ENCODE measurements at regions not wholly inside any gene's neighbourhood (a gene's known extent, or its start where the extent isn't known, plus 50 kb on each side); places are given as distances from the start of the nearest gene placed in this dataset.

DNA sequence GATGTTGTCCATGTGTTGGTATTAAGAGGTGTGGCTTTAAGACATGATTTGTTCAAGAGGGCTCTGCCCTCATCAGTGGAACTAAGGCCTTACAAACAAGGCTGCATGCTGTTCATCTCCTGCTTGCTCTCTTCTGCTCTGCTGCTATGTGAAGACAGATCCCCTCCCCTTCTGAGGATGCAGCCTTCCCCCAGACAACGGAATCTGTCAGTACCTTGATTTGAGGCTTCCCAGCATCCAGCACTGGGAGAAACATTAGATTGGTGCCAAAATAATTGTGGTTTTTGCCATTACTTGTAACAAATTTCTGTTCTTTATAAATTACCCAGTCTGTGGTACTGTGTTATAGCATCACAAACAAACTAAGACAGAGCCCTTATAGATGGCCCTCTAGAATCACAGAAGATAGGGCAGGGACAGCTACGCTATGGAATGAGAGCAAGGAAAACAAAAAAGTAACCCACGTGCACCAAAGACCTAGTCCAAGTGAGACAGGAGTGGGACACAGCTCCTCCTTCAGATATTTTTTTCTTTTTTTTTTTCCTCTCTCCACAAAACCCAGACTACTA is 151.5 kb upstream of the RXFP2 start:
- TF ChIP-seq TAF1 (IDR thresholded peaks at IDR 0.05; ENCODE audit: low read depth, low read length), result no peak
- TF ChIP-seq POLR2A (IDR thresholded peaks at IDR 0.05; ENCODE audit: low read depth, low read length), result no peak
- no peak for TF ChIP-seq POLR2AphosphoS5 (IDR thresholded peaks at IDR 0.05; ENCODE audit: low read depth, low read length)
- no peak for TF ChIP-seq SPI1 (IDR thresholded peaks at IDR 0.05; ENCODE audit: low read depth, low read length)

Measured in GM12891 (cell line).